TTC549 (cell line): ENCODE measurements at regions not wholly inside any gene's neighbourhood (a gene's known extent, or its start where the extent isn't known, plus 50 kb on each side); places are given as distances from the start of the nearest gene placed in this dataset.
"Not testable (repeated sequence)": the region's sequence is repeated elsewhere in the genome, so short reads cannot be mapped to it uniquely, and the experiment has no call there.

Source experiments
- FAIRE-seq: peaks from 2 replicates; lab custom pipeline; 2012; peaks lifted over from hg19 to GRCh38; lab: Jason Lieb, UNC

DNA sequence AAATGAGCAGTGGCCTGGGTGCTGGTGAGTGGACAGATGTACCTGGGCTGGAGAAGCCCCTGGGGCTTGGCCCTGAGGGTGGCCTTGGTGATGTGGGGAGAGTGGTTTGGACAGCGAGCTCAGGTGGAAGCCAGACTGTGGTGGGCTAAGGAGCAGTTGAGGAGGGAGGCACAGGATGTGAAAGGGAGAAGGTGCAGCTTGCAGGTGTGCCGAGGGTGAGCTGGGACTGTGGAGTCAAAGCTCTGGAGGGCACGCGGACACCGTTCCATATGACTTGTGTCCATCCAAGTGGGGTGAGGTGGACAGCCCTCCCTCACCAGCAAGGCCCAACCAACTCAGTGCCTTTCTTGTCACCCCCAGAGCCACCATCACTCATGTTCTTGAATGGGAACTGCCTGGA lies 170.8 kb upstream of the ZNF267 start:
- FAIRE-seq, result no peak

DNA sequence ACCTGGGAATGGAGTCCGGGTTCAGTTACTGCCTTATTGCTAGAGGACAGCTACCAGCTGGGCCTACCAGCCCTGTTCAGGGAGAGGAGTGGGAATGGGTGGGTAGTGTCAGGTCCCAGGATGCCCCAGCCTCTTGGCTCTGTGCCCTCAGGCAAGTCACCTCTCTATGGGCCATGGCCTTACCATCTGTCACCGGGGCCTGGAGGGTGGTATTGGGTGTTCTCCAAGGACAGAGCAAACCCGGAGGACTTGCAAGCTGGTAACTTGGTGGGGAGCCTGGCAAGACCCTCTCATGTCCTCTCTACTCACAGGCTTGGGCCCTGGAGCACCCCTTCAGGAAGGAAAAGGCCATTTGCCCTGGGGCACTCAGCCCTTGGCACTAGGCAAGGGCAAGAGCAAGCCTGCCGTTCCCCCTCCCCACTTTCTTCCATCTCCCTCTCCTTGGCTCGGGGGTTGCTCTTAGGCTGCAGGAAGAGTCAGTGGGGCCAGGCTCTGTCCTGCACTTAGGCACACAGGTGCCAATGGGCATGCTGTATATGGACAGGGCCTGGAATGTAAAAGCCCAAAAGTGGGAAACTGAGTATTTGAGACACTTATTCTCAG lies 170.0 kb upstream of the ZNF267 start:
- FAIRE-seq, result no peak

- no peak for FAIRE-seq
Measured at GRCh38 chr16:31704138-31704537, 169.5 kb upstream of the ZNF267 start.

DNA sequence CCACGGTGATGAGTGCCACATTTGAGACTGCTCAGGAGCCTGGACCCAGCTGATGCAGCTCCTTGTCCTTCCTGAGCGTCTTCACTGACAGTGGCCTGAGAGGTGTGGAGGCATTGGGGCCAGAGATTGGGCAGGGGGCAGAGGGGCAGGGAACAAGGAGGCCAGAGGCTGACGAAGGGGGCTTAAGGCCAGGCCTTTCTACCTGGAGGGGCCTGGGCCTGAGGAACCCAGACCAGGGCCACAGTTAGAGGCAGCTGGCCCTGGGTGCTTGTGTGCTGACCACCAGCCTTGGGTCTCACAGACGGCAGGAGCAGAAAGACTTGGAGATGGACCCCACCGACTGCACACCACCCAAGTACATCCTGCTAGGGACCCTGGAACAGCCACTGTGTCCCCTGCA lies 168.2 kb upstream of the ZNF267 start:
- FAIRE-seq, result no peak

DNA sequence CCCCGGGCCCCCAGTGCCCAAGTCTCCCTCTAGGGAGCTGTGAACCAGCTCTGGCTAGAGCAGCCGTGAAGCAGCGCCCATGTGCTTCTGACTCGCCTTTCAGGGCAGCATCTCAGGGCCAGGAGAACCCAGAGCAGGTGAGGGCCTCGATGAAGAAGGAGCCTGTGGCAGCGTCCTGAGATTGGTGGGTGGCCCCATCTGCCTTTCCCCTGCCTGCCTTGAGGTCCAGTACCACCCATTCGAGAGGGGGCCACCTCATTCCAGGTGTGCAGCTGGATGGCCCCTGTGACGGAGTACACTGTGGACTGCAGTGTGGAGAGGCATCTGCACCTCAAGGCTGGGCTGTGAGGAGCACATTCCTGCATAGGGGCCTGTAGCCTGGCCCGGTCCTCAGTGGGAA lies 167.3 kb upstream of the ZNF267 start:
- no peak for FAIRE-seq

DNA sequence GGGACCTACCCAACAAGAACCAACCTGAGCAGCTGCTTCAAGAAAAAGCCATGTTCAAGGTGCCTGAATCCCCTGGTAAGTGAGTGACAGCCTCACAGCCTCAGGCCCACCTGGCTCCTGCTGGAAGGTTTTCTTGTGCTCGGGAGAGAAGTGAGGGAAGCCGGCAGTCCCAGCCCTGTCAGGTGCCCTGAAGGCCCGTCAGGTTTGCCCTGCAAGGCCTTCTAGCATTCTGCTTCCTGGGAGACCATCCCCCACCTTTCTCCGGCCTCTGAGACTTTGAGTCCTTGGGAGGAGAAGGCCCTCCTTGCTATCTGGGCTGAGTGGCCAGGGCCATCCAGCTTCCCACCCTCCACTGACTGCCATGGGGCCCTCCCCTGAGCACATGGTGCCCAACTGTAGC lies 166.7 kb upstream of the ZNF267 start:
- no peak for FAIRE-seq

DNA sequence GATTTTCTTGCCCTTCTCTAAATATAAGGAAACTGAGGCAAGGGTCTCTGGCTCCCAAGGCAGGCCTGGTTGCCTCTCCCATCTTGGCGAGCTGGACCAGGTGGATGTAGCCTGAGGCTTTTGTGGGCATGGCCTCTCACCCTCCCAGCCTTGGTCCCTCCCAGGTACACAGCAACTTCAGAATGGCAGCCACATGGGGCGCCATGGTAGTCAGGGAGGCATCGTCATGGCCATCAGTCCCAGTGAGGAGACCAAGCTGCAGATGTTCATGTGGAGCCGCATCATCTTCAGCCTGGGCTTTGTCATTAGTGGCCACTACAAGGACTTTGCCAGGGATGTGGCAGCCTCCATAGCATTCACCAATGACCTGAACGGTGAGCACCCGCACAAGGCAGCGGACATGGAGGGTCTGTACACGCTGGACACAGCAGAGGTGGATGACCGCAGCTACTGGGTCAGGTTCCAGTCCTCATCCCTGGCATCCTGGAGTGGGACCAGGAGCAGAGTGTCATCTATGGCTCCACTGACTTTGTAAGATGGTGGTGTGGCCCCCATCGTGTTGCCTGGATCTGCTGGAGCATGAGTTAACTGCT lies 165.8 kb upstream of the ZNF267 start:
- FAIRE-seq, result no peak

- no peak for FAIRE-seq
Measured at GRCh38 chr16:31708348-31708747, 165.3 kb upstream of the ZNF267 start.

DNA sequence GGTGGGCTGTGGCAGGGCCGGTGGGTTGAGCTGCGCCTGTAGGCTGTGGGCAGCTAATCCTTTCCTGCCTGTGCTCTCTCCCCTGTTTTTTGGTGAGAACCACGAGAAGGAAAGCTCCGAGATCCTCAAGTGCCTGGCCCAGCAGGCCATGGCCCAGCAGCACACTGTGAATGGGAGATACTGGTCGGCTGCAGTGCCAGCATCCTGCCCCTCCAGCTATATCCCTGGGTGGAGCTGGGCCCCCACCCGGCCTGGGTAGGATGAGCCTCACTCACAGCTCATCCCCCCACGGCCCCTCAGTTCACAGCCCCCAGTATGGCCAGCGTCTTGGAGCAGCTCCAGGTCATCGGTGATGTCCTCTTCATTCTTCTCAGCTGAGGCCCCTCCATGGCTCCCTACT lies 164.4 kb upstream of the ZNF267 start:
- no peak for FAIRE-seq

- FAIRE-seq, result no peak
Measured at GRCh38 chr16:31710134-31710533, 163.5 kb upstream of the ZNF267 start.

- no peak for FAIRE-seq
Measured at GRCh38 chr16:31710880-31711279, 162.7 kb upstream of the ZNF267 start.

DNA sequence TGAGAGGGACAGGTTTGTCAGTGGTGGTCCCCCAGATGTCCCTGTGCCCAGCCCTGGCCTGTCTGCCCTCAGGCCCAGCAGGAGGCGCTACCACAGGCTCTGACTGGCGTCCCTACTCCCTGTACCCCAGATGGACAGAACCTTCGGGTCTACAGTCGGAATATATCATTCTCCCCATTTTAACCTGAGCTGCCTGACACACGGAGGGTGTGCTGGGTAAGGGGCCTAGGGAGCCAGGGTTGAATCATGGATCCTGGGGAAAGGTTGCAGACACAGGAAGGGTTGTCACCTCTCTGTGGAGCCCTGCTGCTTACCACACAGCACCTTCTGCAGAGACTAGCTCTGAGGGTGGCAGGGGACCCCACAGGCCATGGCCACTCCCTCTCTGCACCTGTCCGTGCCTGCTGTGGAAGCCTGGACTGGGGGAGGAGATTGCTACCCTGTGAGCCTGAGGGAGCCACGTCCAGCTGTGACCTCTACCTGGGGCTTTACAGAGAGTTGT lies 162.2 kb upstream of the ZNF267 start:
- no peak for FAIRE-seq

- no peak for FAIRE-seq
Measured at GRCh38 chr16:31712064-31712540, 161.5 kb upstream of the ZNF267 start.

GRCh38 chr16:31713071-31713944 lies 160.3 kb upstream of the ZNF267 start:
- peak; percentile 53 for FAIRE-seq

- no peak for FAIRE-seq
Measured at GRCh38 chr16:31713945-31714902, 159.4 kb upstream of the ZNF267 start.

DNA sequence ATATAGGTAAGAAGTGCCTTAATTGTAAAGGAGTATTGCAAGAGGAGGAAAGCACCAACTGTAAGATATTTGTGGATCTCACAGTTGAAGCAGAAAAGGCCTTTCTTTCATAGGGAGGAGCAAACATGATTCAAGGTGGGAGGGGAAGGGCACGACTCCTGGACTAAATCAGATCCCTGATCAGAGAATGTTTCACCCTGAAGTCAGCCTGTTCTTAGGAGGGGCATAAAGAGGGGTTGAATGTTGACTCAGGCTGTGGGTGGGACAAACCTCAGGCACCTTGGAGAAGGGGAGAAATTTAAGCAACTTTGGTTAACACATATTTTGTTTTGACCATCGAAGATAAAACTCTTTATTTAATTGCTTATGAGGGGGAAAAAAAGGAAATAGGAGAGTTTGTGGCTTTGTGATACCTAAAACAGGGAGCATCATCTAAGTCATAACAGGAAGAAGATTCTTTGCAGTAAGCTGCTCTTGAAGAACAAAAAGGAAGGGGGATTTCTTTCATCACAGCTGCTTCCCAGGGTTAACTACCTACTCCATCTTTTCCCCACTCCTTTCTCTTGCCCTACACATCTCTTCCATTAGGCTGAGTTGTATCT lies 158.6 kb upstream of the ZNF267 start:
- no peak for FAIRE-seq

DNA sequence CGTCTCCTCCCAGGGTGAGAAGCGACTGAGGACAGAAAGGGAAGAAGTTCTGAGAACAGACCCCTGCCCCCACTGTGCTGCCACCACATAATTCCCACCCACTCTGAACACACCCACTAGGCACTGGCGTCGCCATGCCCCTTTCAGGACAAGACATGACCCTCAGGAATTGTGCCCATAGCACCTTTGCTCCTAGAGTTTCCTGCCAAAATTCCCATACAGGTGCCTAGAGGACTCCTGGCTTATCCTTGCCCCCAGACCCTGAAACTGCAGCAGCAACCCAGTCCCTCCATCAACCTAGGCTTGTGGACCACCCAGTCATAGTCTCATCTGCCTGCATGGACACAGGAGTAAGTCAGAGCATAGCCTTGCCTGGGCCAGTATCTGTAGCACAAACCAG lies 157.7 kb upstream of the ZNF267 start:
- FAIRE-seq, result no peak

DNA sequence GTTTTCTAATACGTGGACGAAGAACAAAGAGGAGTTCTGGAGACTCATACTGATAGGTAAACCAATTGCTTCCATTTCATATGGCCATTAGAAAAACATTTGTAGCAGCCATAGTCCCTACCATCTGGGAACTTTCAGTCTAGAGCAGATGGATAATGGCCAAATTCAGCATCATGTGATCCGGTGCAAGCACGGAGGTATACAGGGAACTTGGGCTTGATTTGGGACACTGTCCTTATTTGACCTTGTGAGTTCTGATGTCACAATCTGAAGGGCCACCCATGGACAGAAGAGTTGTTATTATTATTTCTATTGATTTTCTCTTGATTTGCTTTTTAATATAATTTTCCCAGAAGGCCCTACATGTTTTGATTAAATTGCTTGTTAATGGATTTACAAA lies 154.6 kb upstream of the ZNF267 start:
- FAIRE-seq, result no peak

DNA sequence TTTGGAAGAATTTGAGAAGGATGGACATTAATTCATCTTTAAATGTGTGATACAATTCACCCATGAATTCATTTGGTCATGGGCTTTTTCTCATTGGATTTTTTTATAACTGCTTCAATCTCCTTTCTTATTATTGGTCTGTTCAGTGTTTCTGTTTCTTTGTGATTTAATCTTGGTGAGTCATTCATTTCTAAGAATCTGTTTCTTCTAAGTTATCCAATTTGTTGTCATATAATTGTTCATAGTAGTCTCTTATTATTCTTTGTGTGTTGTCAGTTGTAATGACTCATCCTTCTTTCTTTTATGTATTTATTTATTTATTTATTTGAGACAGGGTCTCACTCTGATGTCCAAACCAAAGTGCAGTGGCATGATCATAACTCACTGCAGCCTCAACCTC lies 146.1 kb upstream of the ZNF267 start:
- no peak for FAIRE-seq

GRCh38 chr16:31734265-31734664 lies 139.3 kb upstream of the ZNF267 start:
- no peak for FAIRE-seq

GRCh38 chr16:31745098-31745497 lies 128.5 kb upstream of the ZNF267 start:
- not testable (repeated sequence) for FAIRE-seq

DNA sequence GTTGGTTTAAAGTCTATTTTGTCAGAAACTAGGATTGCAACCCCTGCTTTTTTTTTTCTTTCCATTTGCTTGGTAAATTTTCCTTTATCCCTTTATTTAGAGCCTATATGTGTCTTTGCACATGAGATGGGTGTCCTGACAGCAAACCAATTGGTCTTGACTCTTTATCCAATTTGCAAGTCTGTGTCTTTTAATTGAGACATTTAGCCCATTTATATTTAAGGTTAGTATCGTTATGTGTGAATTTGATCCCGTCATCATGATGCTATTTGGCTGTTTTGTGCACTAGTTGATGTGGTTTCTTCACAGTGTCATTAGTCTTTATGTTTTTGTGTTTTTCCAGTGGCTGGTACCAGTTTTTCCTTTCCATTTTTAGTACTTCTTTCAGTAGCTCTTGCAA lies 127.7 kb upstream of the ZNF267 start:
- no peak for FAIRE-seq
